ENCODE measurements at regions not wholly inside any gene's neighbourhood (a gene's known extent, or its start where the extent isn't known, plus 50 kb on each side); places are given as distances from the start of the nearest gene placed in this dataset.
A peak's percentile ranks its signal among the peaks of the same experiment; 100 is the strongest.

DNA sequence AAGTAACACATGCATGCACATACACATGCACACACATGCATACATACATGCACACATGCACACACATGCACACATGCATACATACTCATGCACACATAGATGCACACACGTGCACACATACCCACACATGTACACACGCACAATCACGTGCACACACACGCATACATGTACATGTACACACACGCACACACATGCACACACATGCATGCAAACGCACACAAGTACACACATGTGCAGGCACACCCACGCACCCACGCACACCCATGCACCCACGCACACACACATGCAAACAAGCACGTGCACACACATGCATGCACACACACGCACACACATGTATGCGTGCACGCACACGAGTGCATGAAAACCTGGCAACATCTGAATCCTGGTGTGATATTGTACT, 232.7 kb upstream of the CDH4 start:
- no peaks in the 10 kb centered on the region for H3K27me3 ChIP-seq (ENCODE audit: control insufficient read depth in 3 of 3, insufficient read depth in 3 of 3, low read depth in 1 of 3, low read length in 3 of 3)
- peak overlapping the region; percentile 37 for H3K9ac ChIP-seq (ENCODE audit: low read depth, low read length, poor library complexity)
- peaks cover 0 to 4% of the 10 kb centered on the region in 2 donors for H3K9me3 ChIP-seq (replicated peaks in 1 of 2; ENCODE audit: control insufficient read depth in 2 of 2, insufficient read depth in 1 of 2, low read depth in 1 of 2, low read length in 2 of 2)
- H4K91ac ChIP-seq (ENCODE audit: low read depth, low read length, poor library complexity) = no peak overlapping the region
- H3K14ac ChIP-seq (ENCODE audit: low read length) = no peak overlapping the region
- H2AFZ ChIP-seq (ENCODE audit: low read length) = no peak overlapping the region
- H2AK5ac ChIP-seq (ENCODE audit: low read depth, low read length) = no peak overlapping the region
- no peak overlapping the region for H2BK120ac ChIP-seq (ENCODE audit: low read depth, low read length)
- no peak overlapping the region for H2BK15ac ChIP-seq (ENCODE audit: low read length)
- H3K4ac ChIP-seq (ENCODE audit: low read length) = no peak overlapping the region
- no peak for DNase-seq (ENCODE audit: low spot score)
- peaks cover 0 to 2% of the 10 kb centered on the region in 2 donors for H3K36me3 ChIP-seq (replicated peaks in 1 of 2; ENCODE audit: control insufficient read depth in 2 of 2, insufficient read depth in 2 of 2, low read length in 2 of 2)
- peak overlapping the region in 1 of 2 donors; percentile 71 for H3K4me3 ChIP-seq (ENCODE audit: low read length in 2 of 2)
- no peak overlapping the region for H4K8ac ChIP-seq (ENCODE audit: low read depth, low read length)
- no peak overlapping the region for H3K18ac ChIP-seq (ENCODE audit: low read length)
- no peak overlapping the region for H3K4me2 ChIP-seq (ENCODE audit: insufficient read depth, low read length, poor library complexity, severe bottlenecking)
- H3K79me1 ChIP-seq (ENCODE audit: low read depth, low read length) = no peaks in the 10 kb centered on the region
- H3K23ac ChIP-seq (ENCODE audit: low read depth, low read length, poor library complexity) = peak overlapping the region; percentile 12
- WGBS, 2 donors (ENCODE audit: extremely low coverage in 2 of 2, insufficient read length in 2 of 2, insufficient replicate concordance in 1 of 2) = no CpG with 5 or more reads among the region's 14 CpGs
- peak overlapping the region; percentile 3 for H2BK12ac ChIP-seq (ENCODE audit: low read length)
- H3K27ac ChIP-seq (replicated peaks; ENCODE audit: low read length) = no peak overlapping the region
- H3K4me1 ChIP-seq (ENCODE audit: control insufficient read depth in 2 of 2, insufficient read depth in 1 of 2, low read depth in 1 of 2, low read length in 2 of 2) = no peaks in the 10 kb centered on the region
- no peak overlapping the region for H2BK5ac ChIP-seq (ENCODE audit: low read length)

GRCh38 chr20:61023612-61024011, 228.4 kb upstream of the CDH4 start:
- Histone ChIP-seq H3K27ac (replicated peaks; ENCODE audit: low read length) (no peak overlapping the region), H3K4ac (ENCODE audit: low read length) (no peak overlapping the region), H2BK12ac (ENCODE audit: low read length) (no peak overlapping the region), H3K36me3 (replicated peaks in 1 of 2; ENCODE audit: control insufficient read depth in 2 of 2, insufficient read depth in 2 of 2, low read length in 2 of 2) (peaks cover 0 to 2% of the 10 kb centered on the region in 2 donors), H3K14ac (ENCODE audit: low read length) (no peak overlapping the region), H3K4me2 (ENCODE audit: insufficient read depth, low read length, poor library complexity, severe bottlenecking) (no peak overlapping the region), H4K8ac (ENCODE audit: low read depth, low read length) (no peak overlapping the region), H2AK5ac (ENCODE audit: low read depth, low read length) (no peak overlapping the region), H3K9me3 (replicated peaks in 1 of 2; ENCODE audit: control insufficient read depth in 2 of 2, insufficient read depth in 1 of 2, low read depth in 1 of 2, low read length in 2 of 2) (peaks cover 0 to 7% of the 10 kb centered on the region in 2 donors), H3K27me3 (ENCODE audit: control insufficient read depth in 3 of 3, insufficient read depth in 3 of 3, low read depth in 1 of 3, low read length in 3 of 3) (no peaks in the 10 kb centered on the region), H2AFZ (ENCODE audit: low read length) (no peak overlapping the region), H3K79me1 (ENCODE audit: low read depth, low read length) (no peaks in the 10 kb centered on the region), H2BK15ac (ENCODE audit: low read length) (no peak overlapping the region), H3K4me1 (ENCODE audit: control insufficient read depth in 2 of 2, insufficient read depth in 1 of 2, low read depth in 1 of 2, low read length in 2 of 2) (no peaks in the 10 kb centered on the region), H4K91ac (ENCODE audit: low read depth, low read length, poor library complexity) (no peak overlapping the region), H3K4me3 (ENCODE audit: low read length in 2 of 2) (no peak overlapping the region), H2BK5ac (ENCODE audit: low read length) (no peak overlapping the region), H3K23ac (ENCODE audit: low read depth, low read length, poor library complexity) (no peak overlapping the region), H3K9ac (ENCODE audit: low read depth, low read length, poor library complexity) (no peak overlapping the region), H3K18ac (ENCODE audit: low read length) (no peak overlapping the region), H2BK120ac (ENCODE audit: low read depth, low read length) (no peak overlapping the region)
- WGBS, 2 donors (ENCODE audit: extremely low coverage in 2 of 2, insufficient read length in 2 of 2, insufficient replicate concordance in 1 of 2) = no CpG with 5 or more reads among the region's 29 CpGs
- no peak for DNase-seq (ENCODE audit: low spot score)

- no peak overlapping the region for H3K4ac ChIP-seq (ENCODE audit: low read length)
- H3K18ac ChIP-seq (ENCODE audit: low read length) = no peak overlapping the region
- no peak overlapping the region for H2AFZ ChIP-seq (ENCODE audit: low read length)
- no peak for DNase-seq (ENCODE audit: low spot score)
- H4K91ac ChIP-seq (ENCODE audit: low read depth, low read length, poor library complexity) = no peak overlapping the region
- H3K9me3 ChIP-seq (replicated peaks in 1 of 2; ENCODE audit: control insufficient read depth in 2 of 2, insufficient read depth in 1 of 2, low read depth in 1 of 2, low read length in 2 of 2) = peaks cover 0 to 4% of the 10 kb centered on the region in 2 donors
- peak overlapping the region; percentile 18 for H2AK5ac ChIP-seq (ENCODE audit: low read depth, low read length)
- no peak overlapping the region for H4K8ac ChIP-seq (ENCODE audit: low read depth, low read length)
- H3K27me3 ChIP-seq (ENCODE audit: control insufficient read depth in 3 of 3, insufficient read depth in 3 of 3, low read depth in 1 of 3, low read length in 3 of 3) = no peaks in the 10 kb centered on the region
- no peak overlapping the region for H3K23ac ChIP-seq (ENCODE audit: low read depth, low read length, poor library complexity)
- H3K27ac ChIP-seq (replicated peaks; ENCODE audit: low read length) = no peak overlapping the region
- H3K4me2 ChIP-seq (ENCODE audit: insufficient read depth, low read length, poor library complexity, severe bottlenecking) = no peak overlapping the region
- WGBS, 2 donors (ENCODE audit: extremely low coverage in 2 of 2, insufficient read length in 2 of 2, insufficient replicate concordance in 1 of 2) = no CpG with 5 or more reads among the region's 11 CpGs
- H3K36me3 ChIP-seq (replicated peaks in 1 of 2; ENCODE audit: control insufficient read depth in 2 of 2, insufficient read depth in 2 of 2, low read length in 2 of 2) = peaks cover 0 to under 1% of the 10 kb centered on the region in 2 donors
- H2BK12ac ChIP-seq (ENCODE audit: low read length) = no peak overlapping the region
- H2BK15ac ChIP-seq (ENCODE audit: low read length) = no peak overlapping the region
- no peak overlapping the region for H3K4me3 ChIP-seq (ENCODE audit: low read length in 2 of 2)
- no peak overlapping the region for H3K14ac ChIP-seq (ENCODE audit: low read length)
- H3K79me1 ChIP-seq (ENCODE audit: low read depth, low read length) = no peaks in the 10 kb centered on the region
- no peak overlapping the region for H2BK120ac ChIP-seq (ENCODE audit: low read depth, low read length)
- no peak overlapping the region for H3K9ac ChIP-seq (ENCODE audit: low read depth, low read length, poor library complexity)
- H3K4me1 ChIP-seq (ENCODE audit: control insufficient read depth in 2 of 2, insufficient read depth in 1 of 2, low read depth in 1 of 2, low read length in 2 of 2) = no peaks in the 10 kb centered on the region
- H2BK5ac ChIP-seq (ENCODE audit: low read length) = no peak overlapping the region
Measured at GRCh38 chr20:61024390-61024789, 227.7 kb upstream of the CDH4 start.

DNA sequence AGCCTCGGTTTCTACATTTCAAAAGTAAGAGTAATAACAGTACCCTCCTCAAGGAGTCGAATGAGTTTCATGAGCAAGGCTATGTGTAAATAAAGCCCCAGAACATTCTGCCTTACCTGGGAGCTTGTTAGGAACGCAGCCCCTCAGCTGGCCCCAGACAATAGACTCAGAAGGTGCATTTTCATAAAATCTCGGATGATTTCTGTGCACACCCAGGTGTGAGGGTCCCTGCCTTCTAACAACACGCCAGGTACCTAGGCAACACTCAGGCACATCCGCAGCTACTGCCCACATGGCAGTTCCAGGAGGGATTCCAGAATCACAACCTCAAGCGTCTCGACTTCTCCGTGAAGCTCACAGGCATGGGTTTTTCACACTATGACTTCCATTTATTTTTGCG, 226.5 kb upstream of the CDH4 start:
- H4K8ac ChIP-seq (ENCODE audit: low read depth, low read length) = no peak overlapping the region
- no peak overlapping the region for H3K23ac ChIP-seq (ENCODE audit: low read depth, low read length, poor library complexity)
- no peak overlapping the region for H2AK5ac ChIP-seq (ENCODE audit: low read depth, low read length)
- H3K4me1 ChIP-seq (ENCODE audit: control insufficient read depth in 2 of 2, insufficient read depth in 1 of 2, low read depth in 1 of 2, low read length in 2 of 2) = no peaks in the 10 kb centered on the region
- H3K9ac ChIP-seq (ENCODE audit: low read depth, low read length, poor library complexity) = no peak overlapping the region
- H3K79me1 ChIP-seq (ENCODE audit: low read depth, low read length) = no peaks in the 10 kb centered on the region
- H3K18ac ChIP-seq (ENCODE audit: low read length) = no peak overlapping the region
- H2BK12ac ChIP-seq (ENCODE audit: low read length) = no peak overlapping the region
- no peak for DNase-seq (ENCODE audit: low spot score)
- H3K14ac ChIP-seq (ENCODE audit: low read length) = no peak overlapping the region
- H3K4me2 ChIP-seq (ENCODE audit: insufficient read depth, low read length, poor library complexity, severe bottlenecking) = no peak overlapping the region
- H4K91ac ChIP-seq (ENCODE audit: low read depth, low read length, poor library complexity) = no peak overlapping the region
- peaks cover 0 to 3% of the 10 kb centered on the region in 2 donors for H3K9me3 ChIP-seq (replicated peaks in 1 of 2; ENCODE audit: control insufficient read depth in 2 of 2, insufficient read depth in 1 of 2, low read depth in 1 of 2, low read length in 2 of 2)
- H3K27me3 ChIP-seq (ENCODE audit: control insufficient read depth in 3 of 3, insufficient read depth in 3 of 3, low read depth in 1 of 3, low read length in 3 of 3) = no peaks in the 10 kb centered on the region
- H3K27ac ChIP-seq (replicated peaks; ENCODE audit: low read length) = no peak overlapping the region
- H2AFZ ChIP-seq (ENCODE audit: low read length) = no peak overlapping the region
- no peak overlapping the region for H2BK5ac ChIP-seq (ENCODE audit: low read length)
- WGBS, 2 donors (ENCODE audit: extremely low coverage in 2 of 2, insufficient read length in 2 of 2, insufficient replicate concordance in 1 of 2) = no CpG with 5 or more reads among the region's 10 CpGs
- no peak overlapping the region for H3K4ac ChIP-seq (ENCODE audit: low read length)
- no peaks in the 10 kb centered on the region for H3K36me3 ChIP-seq (replicated peaks in 1 of 2; ENCODE audit: control insufficient read depth in 2 of 2, insufficient read depth in 2 of 2, low read length in 2 of 2)
- H3K4me3 ChIP-seq (ENCODE audit: low read length in 2 of 2) = no peak overlapping the region
- H2BK120ac ChIP-seq (ENCODE audit: low read depth, low read length) = no peak overlapping the region
- no peak overlapping the region for H2BK15ac ChIP-seq (ENCODE audit: low read length)

Measured in neuronal stem cell (in vitro differentiated cells).